ENCODE measurements at regions not wholly inside any gene's neighbourhood (a gene's known extent, or its start where the extent isn't known, plus 50 kb on each side); places are given as distances from the start of the nearest gene placed in this dataset.

GRCh38 chr3:188058569-188059184 lies 95.3 kb upstream of the LPP start:
- WGBS (ENCODE audit: insufficient coverage): no CpG with 5 or more reads among the region's 5 CpGs
- H3K36me3 ChIP-seq (ENCODE audit: control insufficient read depth, insufficient read depth, low read length): no peaks in the 10 kb centered on the region
- H3K9me3 ChIP-seq (replicated peaks; ENCODE audit: control insufficient read depth, low read depth, low read length): no peaks in the 10 kb centered on the region
- no peak overlapping the region for H3K27ac ChIP-seq (ENCODE audit: low read length)
- peaks cover 6% of the 10 kb centered on the region for H3K4me1 ChIP-seq (ENCODE audit: control insufficient read depth, insufficient read depth, low read length)
- no peak overlapping the region for H3K4me3 ChIP-seq (ENCODE audit: low read length)
- no peaks in the 10 kb centered on the region for H3K27me3 ChIP-seq (ENCODE audit: control insufficient read depth, insufficient read depth, low read length)
- DNase-seq: no peak

GRCh38 chr3:188059351-188059750 lies 94.6 kb upstream of the LPP start:
- Histone ChIP-seq H3K9me3 (replicated peaks; ENCODE audit: control insufficient read depth, low read depth, low read length) (no peaks in the 10 kb centered on the region), H3K27me3 (ENCODE audit: control insufficient read depth, insufficient read depth, low read length) (no peaks in the 10 kb centered on the region), H3K27ac (ENCODE audit: low read length) (no peak overlapping the region), H3K36me3 (ENCODE audit: control insufficient read depth, insufficient read depth, low read length) (no peaks in the 10 kb centered on the region), H3K4me1 (ENCODE audit: control insufficient read depth, insufficient read depth, low read length) (peaks cover 3% of the 10 kb centered on the region), H3K4me3 (ENCODE audit: low read length) (no peak overlapping the region)
- no peak for DNase-seq
- WGBS (ENCODE audit: insufficient coverage): no CpG with 5 or more reads among the region's 3 CpGs

- DNase-seq: no peak
- H3K27me3 ChIP-seq (ENCODE audit: control insufficient read depth, insufficient read depth, low read length): no peaks in the 10 kb centered on the region
- H3K9me3 ChIP-seq (replicated peaks; ENCODE audit: control insufficient read depth, low read depth, low read length): no peaks in the 10 kb centered on the region
- H3K4me3 ChIP-seq (ENCODE audit: low read length): no peak overlapping the region
- H3K27ac ChIP-seq (ENCODE audit: low read length): no peak overlapping the region
- 86% methylated on average over 2 of the region's 2 CpGs for WGBS (ENCODE audit: insufficient coverage)
- H3K4me1 ChIP-seq (ENCODE audit: control insufficient read depth, insufficient read depth, low read length): no peaks in the 10 kb centered on the region
- no peaks in the 10 kb centered on the region for H3K36me3 ChIP-seq (ENCODE audit: control insufficient read depth, insufficient read depth, low read length)
Measured at GRCh38 chr3:188060264-188060835, 93.6 kb upstream of the LPP start.

- Histone ChIP-seq H3K36me3 (ENCODE audit: control insufficient read depth, insufficient read depth, low read length) (no peaks in the 10 kb centered on the region), H3K27ac (ENCODE audit: low read length) (no peak overlapping the region), H3K9me3 (replicated peaks; ENCODE audit: control insufficient read depth, low read depth, low read length) (no peaks in the 10 kb centered on the region), H3K4me3 (ENCODE audit: low read length) (no peak overlapping the region), H3K27me3 (ENCODE audit: control insufficient read depth, insufficient read depth, low read length) (no peaks in the 10 kb centered on the region), H3K4me1 (ENCODE audit: control insufficient read depth, insufficient read depth, low read length) (no peaks in the 10 kb centered on the region)
- WGBS (ENCODE audit: insufficient coverage): no CpG with 5 or more reads among the region's 2 CpGs
- DNase-seq: peak; percentile 35
Measured at GRCh38 chr3:188060840-188061544, 93.0 kb upstream of the LPP start.

- Histone ChIP-seq H3K27ac (ENCODE audit: low read length) (no peak overlapping the region), H3K4me1 (ENCODE audit: control insufficient read depth, insufficient read depth, low read length) (no peaks in the 10 kb centered on the region), H3K36me3 (ENCODE audit: control insufficient read depth, insufficient read depth, low read length) (no peaks in the 10 kb centered on the region), H3K9me3 (replicated peaks; ENCODE audit: control insufficient read depth, low read depth, low read length) (no peaks in the 10 kb centered on the region), H3K4me3 (ENCODE audit: low read length) (no peak overlapping the region), H3K27me3 (ENCODE audit: control insufficient read depth, insufficient read depth, low read length) (no peaks in the 10 kb centered on the region)
- WGBS (ENCODE audit: insufficient coverage): no CpG with 5 or more reads among the region's 2 CpGs
- peak; percentile 86 for DNase-seq
Measured at GRCh38 chr3:188062216-188062615, 91.7 kb upstream of the LPP start.

- no CpG with 5 or more reads among the region's 4 CpGs for whole genome bisulfite sequencing (ENCODE audit: insufficient coverage)
Measured at GRCh38 chr3:188064831-188065493, 89.0 kb upstream of the LPP start.

GRCh38 chr3:188066141-188066540 lies 87.8 kb upstream of the LPP start:
- no peak for DNase-seq
- Histone ChIP-seq H3K27me3 (ENCODE audit: control insufficient read depth, insufficient read depth, low read length) (no peaks in the 10 kb centered on the region), H3K4me1 (ENCODE audit: control insufficient read depth, insufficient read depth, low read length) (no peaks in the 10 kb centered on the region), H3K27ac (ENCODE audit: low read length) (no peak overlapping the region), H3K4me3 (ENCODE audit: low read length) (no peak overlapping the region), H3K9me3 (replicated peaks; ENCODE audit: control insufficient read depth, low read depth, low read length) (no peaks in the 10 kb centered on the region), H3K36me3 (ENCODE audit: control insufficient read depth, insufficient read depth, low read length) (no peaks in the 10 kb centered on the region)
- WGBS (ENCODE audit: insufficient coverage): 82% methylated on average over 3 of the region's 5 CpGs

More at GRCh38 chr3:188064831-188065493, 89.0 kb upstream of the LPP start:
- Histone ChIP-seq H3K27ac (ENCODE audit: low read length) (no peak overlapping the region), H3K36me3 (ENCODE audit: control insufficient read depth, insufficient read depth, low read length) (no peaks in the 10 kb centered on the region), H3K4me3 (ENCODE audit: low read length) (no peak overlapping the region), H3K27me3 (ENCODE audit: control insufficient read depth, insufficient read depth, low read length) (no peaks in the 10 kb centered on the region), H3K4me1 (ENCODE audit: control insufficient read depth, insufficient read depth, low read length) (no peaks in the 10 kb centered on the region), H3K9me3 (replicated peaks; ENCODE audit: control insufficient read depth, low read depth, low read length) (no peaks in the 10 kb centered on the region)
- DNase-seq: peak; percentile 37

GRCh38 chr3:188067932-188068331 lies 86.0 kb upstream of the LPP start:
- Histone ChIP-seq H3K36me3 (ENCODE audit: control insufficient read depth, insufficient read depth, low read length) (no peaks in the 10 kb centered on the region), H3K27ac (ENCODE audit: low read length) (no peak overlapping the region)
- DNase-seq: no peak

GRCh38 chr3:188068342-188068741 lies 85.6 kb upstream of the LPP start:
- no peak for DNase-seq
- Histone ChIP-seq H3K4me1 (ENCODE audit: control insufficient read depth, insufficient read depth, low read length) (no peaks in the 10 kb centered on the region), H3K4me3 (ENCODE audit: low read length) (no peak overlapping the region), H3K27me3 (ENCODE audit: control insufficient read depth, insufficient read depth, low read length) (no peaks in the 10 kb centered on the region), H3K27ac (ENCODE audit: low read length) (no peak overlapping the region), H3K9me3 (replicated peaks; ENCODE audit: control insufficient read depth, low read depth, low read length) (no peaks in the 10 kb centered on the region), H3K36me3 (ENCODE audit: control insufficient read depth, insufficient read depth, low read length) (no peaks in the 10 kb centered on the region)
- WGBS (ENCODE audit: insufficient coverage): no CpG with 5 or more reads among the region's 3 CpGs

More at GRCh38 chr3:188067932-188068331, 86.0 kb upstream of the LPP start:
- H3K4me1 ChIP-seq (ENCODE audit: control insufficient read depth, insufficient read depth, low read length): no peaks in the 10 kb centered on the region
- no peak overlapping the region for H3K4me3 ChIP-seq (ENCODE audit: low read length)
- no peaks in the 10 kb centered on the region for H3K27me3 ChIP-seq (ENCODE audit: control insufficient read depth, insufficient read depth, low read length)
- no peaks in the 10 kb centered on the region for H3K9me3 ChIP-seq (replicated peaks; ENCODE audit: control insufficient read depth, low read depth, low read length)

- no peaks in the 10 kb centered on the region for H3K36me3 ChIP-seq (ENCODE audit: control insufficient read depth, insufficient read depth, low read length)
- no peak overlapping the region for H3K27ac ChIP-seq (ENCODE audit: low read length)
- H3K27me3 ChIP-seq (ENCODE audit: control insufficient read depth, insufficient read depth, low read length): no peaks in the 10 kb centered on the region
- H3K9me3 ChIP-seq (replicated peaks; ENCODE audit: control insufficient read depth, low read depth, low read length): no peaks in the 10 kb centered on the region
- DNase-seq: no peak
- H3K4me1 ChIP-seq (ENCODE audit: control insufficient read depth, insufficient read depth, low read length): no peaks in the 10 kb centered on the region
- WGBS (ENCODE audit: insufficient coverage): no CpG with 5 or more reads among the region's 2 CpGs
- H3K4me3 ChIP-seq (ENCODE audit: low read length): no peak overlapping the region
Measured at GRCh38 chr3:188071636-188072035, 82.3 kb upstream of the LPP start.

Measured in muscle of leg (tissue), 3 donors.